Fibroblast of lung (primary cell): ENCODE measurements at regions not wholly inside any gene's neighbourhood (a gene's known extent, or its start where the extent isn't known, plus 50 kb on each side); places are given as distances from the start of the nearest gene placed in this dataset.

Experiments used
- DNase-seq, 2 donors: peaks; one replicate each; pipeline versions ENCODE4 v3.0.0 to v3.0.0-alpha.2; 2010; ENCODE audit warnings: low read depth in 2 of 2
- H2AFZ ChIP-seq: 2 replicates; pipeline ENCODE4 v1.5.1; 2012; ENCODE audit warnings: low read length, control low read depth, inconsistent platforms
- H3K27ac ChIP-seq: 2 replicates; pipeline ENCODE4 v1.5.1; 2011; ENCODE audit warnings: low read length, control low read depth; ENCODE audit not compliant: insufficient read depth
- H3K27me3 ChIP-seq: 2 replicates; pipeline ENCODE4 v1.5.1; 2011; ENCODE audit warnings: mild to moderate bottlenecking, low read length; ENCODE audit not compliant: control insufficient read depth, insufficient read depth
- H3K36me3 ChIP-seq: 2 replicates; pipeline ENCODE4 v1.5.1; 2011; ENCODE audit warnings: low read length; ENCODE audit not compliant: control insufficient read depth, insufficient read depth
- H3K4me1 ChIP-seq: 2 replicates; pipeline ENCODE4 v1.5.1; 2011; ENCODE audit warnings: low read length; ENCODE audit not compliant: control insufficient read depth, insufficient read depth; ENCODE audit errors: extremely low read depth
- H3K4me2 ChIP-seq: 2 replicates; pipeline ENCODE4 v1.5.1; 2011; ENCODE audit warnings: low read length, control low read depth; ENCODE audit not compliant: insufficient read depth; ENCODE audit errors: extremely low read depth
- H3K4me3 ChIP-seq, 4 experiments: fragments of 200-600 bp in 1 of 4; sonication (generic) in 1 of 4; replicated peaks in 1 of 4; 2 replicates each; pipeline ENCODE4 v1.5.1; 2011 to 2016; ENCODE audit warnings: low read length in 4 of 4, low read depth in 3 of 4, mild to moderate bottlenecking in 3 of 4, control low read depth in 2 of 4, inconsistent platforms in 1 of 4, mixed read lengths in 1 of 4; ENCODE audit not compliant: insufficient read depth in 1 of 4; ENCODE audit errors: control extremely low read depth in 1 of 4
- H3K79me2 ChIP-seq: 2 replicates; pipeline ENCODE4 v1.5.1; 2012; ENCODE audit warnings: mild to moderate bottlenecking, low read length, inconsistent platforms; ENCODE audit not compliant: control insufficient read depth, insufficient read depth
- H3K9ac ChIP-seq: 2 replicates; pipeline ENCODE4 v1.5.1; 2011; ENCODE audit warnings: mild to moderate bottlenecking, low read length, control low read depth; ENCODE audit not compliant: insufficient read depth
- H3K9me3 ChIP-seq: 2 replicates; pipeline ENCODE4 v1.5.1; 2012; ENCODE audit warnings: low read depth, low read length; ENCODE audit not compliant: control insufficient read depth, insufficient read depth
- H4K20me1 ChIP-seq: 2 replicates; pipeline ENCODE4 v1.5.1; 2011; ENCODE audit warnings: low read length; ENCODE audit not compliant: control insufficient read depth, insufficient read depth; ENCODE audit errors: extremely low read depth
- EZH2 ChIP-seq: IDR thresholded peaks from 2 replicates; pipeline ENCODE4 v1.5.1; 2012; ENCODE audit warnings: low read length, control low read depth, mild to moderate bottlenecking; ENCODE audit errors: missing control alignments
- TF ChIP-seq, protein P1 (sequence below), 2 donors: IDR thresholded peaks in 1 of 2; conservative IDR thresholded peaks in 1 of 2; 1 replicate in 1 of 2; 2 replicates in 1 of 2; pipeline ENCODE4 v1.5.1; 2011 to 2012; ENCODE audit warnings: low read length in 2 of 2, control low read depth in 1 of 2, inconsistent platforms in 1 of 2, low read depth in 1 of 2, mild to moderate bottlenecking in 1 of 2

DNA sequence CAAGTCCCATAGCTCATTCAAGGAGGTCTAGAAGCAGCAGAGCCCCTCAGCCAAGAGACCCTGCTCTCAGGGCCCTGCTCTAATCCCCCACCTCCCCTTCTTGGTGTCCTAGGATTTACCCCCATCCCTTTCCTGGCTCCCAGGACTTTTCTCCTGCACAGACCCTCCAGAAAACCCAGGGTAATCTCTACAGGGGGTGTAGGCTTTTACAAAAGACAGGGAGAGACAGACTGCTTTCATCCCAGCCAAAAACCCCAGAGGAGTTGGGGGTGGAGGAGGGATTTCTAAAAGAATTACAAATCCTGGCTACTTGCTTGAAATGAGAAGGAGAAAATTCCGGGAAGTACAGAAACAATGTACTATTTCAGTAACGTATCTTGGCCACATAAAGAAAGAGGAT lies 133.3 kb downstream of the TNFSF13B start:
- no peak for DNase-seq
- H3K27me3 ChIP-seq, result no peaks in the 10 kb centered on the region
- no peaks in the 10 kb centered on the region for H3K36me3 ChIP-seq
- no peaks in the 10 kb centered on the region for H3K9me3 ChIP-seq
- H4K20me1 ChIP-seq, result no peaks in the 10 kb centered on the region
- no peak overlapping the region for H3K9ac ChIP-seq
- no peak overlapping the region for H3K4me3 ChIP-seq
- H3K27ac ChIP-seq, result no peak overlapping the region
- H2AFZ ChIP-seq, result no peak overlapping the region
- no peak overlapping the region for H3K4me2 ChIP-seq
- H3K79me2 ChIP-seq, result no peaks in the 10 kb centered on the region
- TF ChIP-seq EZH2, result no peak
- TF ChIP-seq, protein P1, sequence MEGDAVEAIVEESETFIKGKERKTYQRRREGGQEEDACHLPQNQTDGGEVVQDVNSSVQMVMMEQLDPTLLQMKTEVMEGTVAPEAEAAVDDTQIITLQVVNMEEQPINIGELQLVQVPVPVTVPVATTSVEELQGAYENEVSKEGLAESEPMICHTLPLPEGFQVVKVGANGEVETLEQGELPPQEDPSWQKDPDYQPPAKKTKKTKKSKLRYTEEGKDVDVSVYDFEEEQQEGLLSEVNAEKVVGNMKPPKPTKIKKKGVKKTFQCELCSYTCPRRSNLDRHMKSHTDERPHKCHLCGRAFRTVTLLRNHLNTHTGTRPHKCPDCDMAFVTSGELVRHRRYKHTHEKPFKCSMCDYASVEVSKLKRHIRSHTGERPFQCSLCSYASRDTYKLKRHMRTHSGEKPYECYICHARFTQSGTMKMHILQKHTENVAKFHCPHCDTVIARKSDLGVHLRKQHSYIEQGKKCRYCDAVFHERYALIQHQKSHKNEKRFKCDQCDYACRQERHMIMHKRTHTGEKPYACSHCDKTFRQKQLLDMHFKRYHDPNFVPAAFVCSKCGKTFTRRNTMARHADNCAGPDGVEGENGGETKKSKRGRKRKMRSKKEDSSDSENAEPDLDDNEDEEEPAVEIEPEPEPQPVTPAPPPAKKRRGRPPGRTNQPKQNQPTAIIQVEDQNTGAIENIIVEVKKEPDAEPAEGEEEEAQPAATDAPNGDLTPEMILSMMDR (conservative IDR thresholded peaks at IDR 0.05 in 1 of 2, IDR thresholded peaks at IDR 0.05 in 1 of 2; ENCODE audit: low read depth in 1 of 2, low read length in 2 of 2), result no peak
- no peaks in the 10 kb centered on the region for H3K4me1 ChIP-seq

DNA sequence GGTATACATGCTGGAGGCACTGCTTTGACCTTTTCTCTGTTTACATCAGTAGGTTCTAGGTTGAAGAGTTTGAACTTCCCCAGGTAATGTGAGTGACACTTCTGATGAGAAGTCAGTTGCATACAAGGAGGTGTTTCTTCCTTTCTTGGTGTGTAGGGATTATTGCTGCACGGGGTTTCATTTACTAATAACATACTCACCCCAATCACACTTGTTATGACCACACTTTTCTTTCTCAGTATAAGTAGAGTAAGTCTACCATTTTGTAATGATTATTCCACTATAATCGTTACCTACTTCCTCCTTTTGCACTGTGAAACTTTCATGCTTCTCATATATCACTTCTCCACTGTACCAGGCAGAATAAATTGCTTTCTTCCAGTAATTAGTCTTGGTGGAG lies 138.0 kb downstream of the TNFSF13B start:
- no peaks in the 10 kb centered on the region for H3K79me2 ChIP-seq
- TF ChIP-seq EZH2, result no peak
- TF ChIP-seq, protein P1 (conservative IDR thresholded peaks at IDR 0.05 in 1 of 2, IDR thresholded peaks at IDR 0.05 in 1 of 2; ENCODE audit: low read depth in 1 of 2, low read length in 2 of 2), result no peak
- no peak overlapping the region for H3K4me3 ChIP-seq
- H3K4me2 ChIP-seq, result no peak overlapping the region
- no peaks in the 10 kb centered on the region for H3K4me1 ChIP-seq
- no peaks in the 10 kb centered on the region for H3K36me3 ChIP-seq
- H3K27ac ChIP-seq, result no peak overlapping the region
- no peak overlapping the region for H2AFZ ChIP-seq
- no peaks in the 10 kb centered on the region for H3K9me3 ChIP-seq
- no peak overlapping the region for H3K9ac ChIP-seq
- H3K27me3 ChIP-seq, result no peaks in the 10 kb centered on the region
- no peaks in the 10 kb centered on the region for H4K20me1 ChIP-seq
- no peak for DNase-seq

DNA sequence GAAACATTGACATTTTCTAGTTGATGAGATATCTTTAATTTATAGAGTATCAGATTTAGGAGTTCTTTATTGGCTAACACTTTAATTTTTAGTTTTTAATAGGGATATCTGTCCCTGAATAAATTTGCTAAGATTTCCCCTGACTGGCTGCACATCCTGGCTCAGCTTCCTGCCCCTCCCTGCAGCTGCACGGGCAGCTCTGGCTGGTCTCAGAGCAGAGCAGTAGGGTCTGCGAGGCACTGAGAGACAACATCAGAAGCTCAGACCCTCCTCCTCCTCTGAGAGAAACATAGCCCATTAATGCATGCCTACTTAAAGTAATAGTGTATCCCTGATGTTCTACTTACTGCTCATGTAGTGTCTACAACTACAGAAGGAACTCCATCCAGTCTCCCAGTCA lies 139.2 kb downstream of the TNFSF13B start:
- no peaks in the 10 kb centered on the region for H3K36me3 ChIP-seq
- H3K4me2 ChIP-seq, result no peak overlapping the region
- TF ChIP-seq, protein P1 (conservative IDR thresholded peaks at IDR 0.05 in 1 of 2, IDR thresholded peaks at IDR 0.05 in 1 of 2; ENCODE audit: low read depth in 1 of 2, low read length in 2 of 2), result no peak
- no peak for TF ChIP-seq EZH2

More for the DNA sequence above, 139.2 kb downstream of the TNFSF13B start:
- DNase-seq, result no peak
- Histone ChIP-seq H3K4me1 (no peaks in the 10 kb centered on the region), H3K9me3 (no peaks in the 10 kb centered on the region), H3K9ac (no peak overlapping the region), H3K27ac (no peak overlapping the region), H2AFZ (no peak overlapping the region), H3K4me3 (no peak overlapping the region), H4K20me1 (no peaks in the 10 kb centered on the region), H3K79me2 (no peaks in the 10 kb centered on the region), H3K27me3 (no peaks in the 10 kb centered on the region)
